ENCODE measurements at regions not wholly inside any gene's neighbourhood (a gene's known extent, or its start where the extent isn't known, plus 50 kb on each side); places are given as distances from the start of the nearest gene placed in this dataset.

GRCh38 chr13:80862456-80862855 is 521.5 kb upstream of the SPRY2 start:
- Histone ChIP-seq H2BK20ac (ENCODE audit: low read depth, low read length) (no peak overlapping the region), H4K5ac (ENCODE audit: low read depth, low read length) (no peak overlapping the region), H3K23ac (ENCODE audit: low read depth, low read length) (no peak overlapping the region), H3K9ac (ENCODE audit: low read depth, low read length) (no peak overlapping the region), H3K14ac (replicated peaks; ENCODE audit: low read depth, low read length) (no peak overlapping the region), H4K20me1 (ENCODE audit: insufficient read depth, low read length) (no peaks in the 10 kb centered on the region), H2BK120ac (ENCODE audit: low read depth, low read length) (no peak overlapping the region), H3K56ac (ENCODE audit: extremely low read depth, insufficient read depth, low read length) (no peak overlapping the region), H3K36me3 (ENCODE audit: control insufficient read depth, insufficient read depth, low read length) (no peaks in the 10 kb centered on the region), H4K91ac (ENCODE audit: insufficient read depth, low read depth, low read length) (no peak overlapping the region), H3K27ac (ENCODE audit: insufficient read depth, low read length) (no peak overlapping the region), H3K27me3 (ENCODE audit: control insufficient read depth, insufficient read depth, low read length) (no peaks in the 10 kb centered on the region), H3K4me2 (ENCODE audit: low read depth, low read length) (no peak overlapping the region), H4K8ac (ENCODE audit: low read depth in 2 of 2, low read length in 2 of 2) (no peak overlapping the region), H3K9me3 (ENCODE audit: control insufficient read depth, insufficient read depth, low read length) (peaks cover 9% of the 10 kb centered on the region), H2AK5ac (ENCODE audit: low read depth, low read length) (no peak overlapping the region), H3K4me1 (ENCODE audit: control insufficient read depth, insufficient read depth, low read length) (no peaks in the 10 kb centered on the region), H2BK15ac (ENCODE audit: low read depth, low read length) (no peak overlapping the region), H3K9me1 (ENCODE audit: insufficient read depth, low read length) (no peaks in the 10 kb centered on the region), H3K79me1 (ENCODE audit: low read depth in 1 of 2, low read length in 2 of 2) (no peaks in the 10 kb centered on the region), H2AK9ac (replicated peaks; ENCODE audit: low read depth, low read length, poor library complexity) (no peak overlapping the region), H3K4ac (ENCODE audit: low read depth, low read length) (no peak overlapping the region), H2AFZ (replicated peaks; ENCODE audit: low read length, poor library complexity) (no peak overlapping the region), H3K4me3 (ENCODE audit: insufficient read depth, low read depth, low read length) (no peak overlapping the region), H3K18ac (ENCODE audit: low read depth, low read length) (no peak overlapping the region), H2BK5ac (ENCODE audit: low read depth, low read length, poor library complexity, severe bottlenecking) (no peak overlapping the region)
- intact Hi-C loops (cut with micrococcal nuclease) (loop anchor here (5.0 kb wide), 1 partner anchor 475 kb away; no protein-coding TSS in a partner anchor), in situ Hi-C loops (cut with MboI; ENCODE audit: low sequenced_read_pairs) (no loop called here), dilution Hi-C loops (cut with HindIII; ENCODE audit: low sequenced_read_pairs, unreplicated experiment) (no loop called here)
- POLR2A ChIA-PET (ENCODE audit: unreplicated experiment): no interaction called here
- no peak for DNase-seq
- CTCF ChIA-PET: no interaction called here
- BruUV-seq (replicated peaks): no TSS peak
- no peak for TF ChIP-seq MAFK (IDR thresholded peaks at IDR 0.05; ENCODE audit: low read depth, low read length)
- 20% methylated on average over 2 of the region's 4 CpGs; no CpG with 5 or more reads in 1 of the 2 experiments for WGBS, 2 experiments (ENCODE audit: extremely low coverage in 2 of 2, insufficient read length in 1 of 2)
- ATAC-seq (ENCODE audit: low read depth): no peak

All from IMR-90 (cell line).